ENCODE measurements at regions not wholly inside any gene's neighbourhood (a gene's known extent, or its start where the extent isn't known, plus 50 kb on each side); places are given as distances from the start of the nearest gene placed in this dataset.

DNA sequence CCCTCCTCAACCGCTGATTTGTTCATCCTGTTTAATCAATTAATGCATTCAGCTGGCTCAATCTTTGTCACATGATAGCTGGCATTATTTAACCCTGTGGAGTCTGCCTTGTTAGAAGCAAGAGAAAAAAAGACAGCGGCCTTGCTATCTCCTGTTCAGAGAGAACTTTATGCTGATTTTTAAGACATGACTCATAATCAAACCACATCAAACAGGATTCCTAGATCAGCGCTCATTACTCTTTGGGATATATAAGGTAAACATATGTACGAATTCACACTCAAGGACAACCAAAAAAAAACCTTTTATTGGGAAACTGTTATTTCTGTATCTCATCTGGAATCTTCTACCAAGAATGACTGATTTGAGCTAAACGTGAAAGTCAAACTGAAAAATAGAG is 195.1 kb downstream of the C1D start:
- no peak for TF ChIP-seq EZH2 (IDR thresholded peaks at IDR 0.05; ENCODE audit: borderline replicate concordance, low read depth, low read length, poor library complexity, severe bottlenecking)
- TF ChIP-seq, protein P1, sequence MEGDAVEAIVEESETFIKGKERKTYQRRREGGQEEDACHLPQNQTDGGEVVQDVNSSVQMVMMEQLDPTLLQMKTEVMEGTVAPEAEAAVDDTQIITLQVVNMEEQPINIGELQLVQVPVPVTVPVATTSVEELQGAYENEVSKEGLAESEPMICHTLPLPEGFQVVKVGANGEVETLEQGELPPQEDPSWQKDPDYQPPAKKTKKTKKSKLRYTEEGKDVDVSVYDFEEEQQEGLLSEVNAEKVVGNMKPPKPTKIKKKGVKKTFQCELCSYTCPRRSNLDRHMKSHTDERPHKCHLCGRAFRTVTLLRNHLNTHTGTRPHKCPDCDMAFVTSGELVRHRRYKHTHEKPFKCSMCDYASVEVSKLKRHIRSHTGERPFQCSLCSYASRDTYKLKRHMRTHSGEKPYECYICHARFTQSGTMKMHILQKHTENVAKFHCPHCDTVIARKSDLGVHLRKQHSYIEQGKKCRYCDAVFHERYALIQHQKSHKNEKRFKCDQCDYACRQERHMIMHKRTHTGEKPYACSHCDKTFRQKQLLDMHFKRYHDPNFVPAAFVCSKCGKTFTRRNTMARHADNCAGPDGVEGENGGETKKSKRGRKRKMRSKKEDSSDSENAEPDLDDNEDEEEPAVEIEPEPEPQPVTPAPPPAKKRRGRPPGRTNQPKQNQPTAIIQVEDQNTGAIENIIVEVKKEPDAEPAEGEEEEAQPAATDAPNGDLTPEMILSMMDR (conservative IDR thresholded peaks at IDR 0.05; ENCODE audit: low read depth, low read length), result no peak
